Tibial nerve (tissue), 3 donors: ENCODE measurements at regions not wholly inside any gene's neighbourhood (a gene's known extent, or its start where the extent isn't known, plus 50 kb on each side); places are given as distances from the start of the nearest gene placed in this dataset.

Experiments used
- POLR2A ChIP-seq, 2 donors: fragments of 450-650 bp; IDR thresholded peaks; one replicate each; pipeline ENCODE4 v1.6.1; 2017; ENCODE audit warnings: antibody characterized with exemption in 2 of 2, mild to moderate bottlenecking in 2 of 2, moderate library complexity in 2 of 2
- TF ChIP-seq, protein P1 (sequence below), 5 experiments: fragments of 200-600 bp in 3 of 5; fragments of 450-650 bp in 2 of 5; sonication (generic) in 3 of 5; IDR thresholded peaks; one replicate each; pipeline ENCODE4 v1.5.1; 2016 to 2019; ENCODE audit warnings: antibody characterized with exemption in 5 of 5, mild to moderate bottlenecking in 3 of 5, moderate library complexity in 2 of 5

DNA sequence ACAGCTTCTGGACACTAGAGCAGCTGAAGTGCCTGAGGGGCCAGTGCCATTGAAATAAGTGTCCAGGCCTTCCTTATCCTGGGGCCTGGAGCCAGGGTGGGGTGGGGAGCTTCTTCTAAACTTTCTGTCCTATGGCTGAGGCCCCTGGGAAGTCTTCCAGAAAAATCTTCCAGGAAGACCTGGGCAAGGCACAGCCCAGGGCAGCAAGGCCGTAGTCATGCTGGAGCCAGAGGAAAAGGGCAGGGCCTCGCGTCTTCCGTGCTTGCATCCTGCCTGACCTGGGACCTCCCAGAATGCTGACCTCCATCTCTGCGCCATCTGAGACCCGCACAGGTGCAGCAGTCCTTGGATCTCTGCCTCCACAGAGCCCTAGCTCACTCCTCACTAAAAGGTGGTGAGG, 96.7 kb upstream of the SLC44A3 start:
- TF ChIP-seq, protein P1, sequence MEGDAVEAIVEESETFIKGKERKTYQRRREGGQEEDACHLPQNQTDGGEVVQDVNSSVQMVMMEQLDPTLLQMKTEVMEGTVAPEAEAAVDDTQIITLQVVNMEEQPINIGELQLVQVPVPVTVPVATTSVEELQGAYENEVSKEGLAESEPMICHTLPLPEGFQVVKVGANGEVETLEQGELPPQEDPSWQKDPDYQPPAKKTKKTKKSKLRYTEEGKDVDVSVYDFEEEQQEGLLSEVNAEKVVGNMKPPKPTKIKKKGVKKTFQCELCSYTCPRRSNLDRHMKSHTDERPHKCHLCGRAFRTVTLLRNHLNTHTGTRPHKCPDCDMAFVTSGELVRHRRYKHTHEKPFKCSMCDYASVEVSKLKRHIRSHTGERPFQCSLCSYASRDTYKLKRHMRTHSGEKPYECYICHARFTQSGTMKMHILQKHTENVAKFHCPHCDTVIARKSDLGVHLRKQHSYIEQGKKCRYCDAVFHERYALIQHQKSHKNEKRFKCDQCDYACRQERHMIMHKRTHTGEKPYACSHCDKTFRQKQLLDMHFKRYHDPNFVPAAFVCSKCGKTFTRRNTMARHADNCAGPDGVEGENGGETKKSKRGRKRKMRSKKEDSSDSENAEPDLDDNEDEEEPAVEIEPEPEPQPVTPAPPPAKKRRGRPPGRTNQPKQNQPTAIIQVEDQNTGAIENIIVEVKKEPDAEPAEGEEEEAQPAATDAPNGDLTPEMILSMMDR (IDR thresholded peaks at IDR 0.05) = no peak
- TF ChIP-seq POLR2A (IDR thresholded peaks at IDR 0.05) = no peak
